GM12878 (cell line): ENCODE measurements at regions not wholly inside any gene's neighbourhood (a gene's known extent, or its start where the extent isn't known, plus 50 kb on each side); places are given as distances from the start of the nearest gene placed in this dataset.

Source experiments
- ATAC-seq: fragments of 200-7000 bp; cut with Tn5 transposase; 3 replicates; pipeline ENCODE4 v1.9.1; 2020; ENCODE audit warnings: mild to moderate bottlenecking, moderate library complexity
- BruUV-seq: library from RNA; stranded (reverse); fragments of 400-500 nt; replicated peaks from 2 replicates; lab custom pipeline; 2021; lab: Mats Ljungman, UMichigan
- CTCF ChIA-PET: fragments of 300-600 bp; sonication (Branson Sonifier 250); formaldehyde crosslinking; extraction: SDS; loops from one replicate; lab custom pipeline; 2021; ENCODE audit warnings: inconsistent platforms; lab: Yijun Ruan, JAX
- POLR2A ChIA-PET: fragments of 350-600 bp; formaldehyde crosslinking; extraction: SDS; loops from one replicate; lab custom pipeline; 2021; ENCODE audit warnings: inconsistent platforms; lab: Charles Lee
- RAD21 ChIA-PET: fragments of 300-600 bp; sonication (Branson Sonifier 250); formaldehyde crosslinking; loops from one replicate; lab custom pipeline; 2023; ENCODE audit warnings: antibody characterized with exemption; ENCODE audit not compliant: unreplicated experiment; lab: Charles Lee
- SMC1A ChIA-PET: fragments of 300-600 bp; sonication (Branson Sonifier 250); formaldehyde crosslinking; loops from one replicate; lab custom pipeline; 2023; ENCODE audit not compliant: unreplicated experiment, uncharacterized antibody; lab: Charles Lee
- DNase-seq: peaks from one replicate; pipeline ENCODE4 v3.0.0-alpha.2; 2011; ENCODE audit warnings: low read depth, low spot score
- FAIRE-seq: peaks from 3 replicates; lab custom pipeline; 2011; peaks lifted over from hg19 to GRCh38; lab: Jason Lieb, UNC
- H2AFZ ChIP-seq: 2 replicates; pipeline ENCODE4 v1.6.0; 2011; ENCODE audit warnings: low read depth, low read length, control low read depth; ENCODE audit not compliant: control insufficient read depth
- H3K27ac ChIP-seq: 2 replicates; pipeline ENCODE4 v1.5.1; 2011; ENCODE audit warnings: control low read depth; ENCODE audit not compliant: control insufficient read depth, insufficient read depth
- H3K27me3 ChIP-seq, 2 experiments: replicated peaks in 1 of 2; 2 replicates each; pipeline versions ENCODE4 v1.6.0 to v1.6.1; 2011; ENCODE audit warnings: low read length in 1 of 2; ENCODE audit not compliant: control insufficient read depth in 2 of 2, insufficient read depth in 2 of 2
- H3K36me3 ChIP-seq, 2 experiments: 2 replicates each; pipeline ENCODE4 v1.5.1; 2011; ENCODE audit warnings: low read length in 1 of 2; ENCODE audit not compliant: control insufficient read depth in 2 of 2, insufficient read depth in 2 of 2
- H3K4me1 ChIP-seq: 2 replicates; pipeline ENCODE4 v1.6.1; 2011; ENCODE audit warnings: mild to moderate bottlenecking, low read length, moderate library complexity, mixed read lengths; ENCODE audit not compliant: control insufficient read depth, insufficient read depth
- H3K4me2 ChIP-seq: 2 replicates; pipeline ENCODE4 v1.6.0; 2011; ENCODE audit warnings: control low read depth; ENCODE audit not compliant: control insufficient read depth, insufficient read depth
- H3K4me3 ChIP-seq: fragments of 200-600 bp; sonication (generic); 2 replicates; pipeline ENCODE4 v1.5.1; 2016
- H3K79me2 ChIP-seq: 2 replicates; pipeline ENCODE4 v1.6.0; 2011; ENCODE audit warnings: low read length; ENCODE audit not compliant: control insufficient read depth, insufficient read depth
- H3K9ac ChIP-seq: 2 replicates; pipeline ENCODE4 v1.8.0; 2011; ENCODE audit warnings: low read length, control low read depth, mixed read lengths; ENCODE audit not compliant: control insufficient read depth, insufficient read depth
- H3K9me3 ChIP-seq: replicated peaks from 3 replicates; pipeline ENCODE4 v1.5.1; 2011; ENCODE audit warnings: mild to moderate bottlenecking, low read length; ENCODE audit not compliant: control insufficient read depth, insufficient read depth
- H4K20me1 ChIP-seq: 2 replicates; pipeline ENCODE4 v1.6.0; 2011; ENCODE audit not compliant: control insufficient read depth, insufficient read depth
- ASH2L ChIP-seq: fragments of 300-600, 200-600 bp; sonication (generic); IDR thresholded peaks from 2 replicates; pipeline ENCODE4 v1.6.1; 2017; ENCODE audit warnings: low read depth, mild to moderate bottlenecking, borderline replicate concordance
- CBX3 ChIP-seq: fragments of 200-600 bp; sonication (generic); IDR thresholded peaks from 2 replicates; pipeline ENCODE4 v1.6.1; 2016; ENCODE audit warnings: low read depth, borderline replicate concordance
- CTCF ChIP-seq, 3 experiments: IDR thresholded peaks in 2 of 3; conservative IDR thresholded peaks in 1 of 3; 2 replicates each; pipeline ENCODE4 v1.5.1; 2011; ENCODE audit warnings: low read depth in 3 of 3, low read length in 3 of 3, mild to moderate bottlenecking in 3 of 3, control low read depth in 2 of 3, moderate library complexity in 2 of 3, inconsistent platforms in 1 of 3, mixed read lengths in 1 of 3; ENCODE audit not compliant: control insufficient read depth in 2 of 3, insufficient read depth in 1 of 3; ENCODE audit errors: extremely low read depth in 1 of 3
- IRF3 ChIP-seq: fragments of 450-650 bp; IDR thresholded peaks from 2 replicates; pipeline ENCODE4 v1.6.1; 2014; ENCODE audit warnings: mild to moderate bottlenecking
- KAT2A ChIP-seq: conservative IDR thresholded peaks from 2 replicates; pipeline ENCODE4 v1.6.1; 2011; ENCODE audit warnings: low read depth, low read length; ENCODE audit not compliant: control insufficient read depth
- TBL1XR1 ChIP-seq: IDR thresholded peaks from 2 replicates; pipeline ENCODE4 v1.6.1; 2012; ENCODE audit warnings: low read depth, low read length, improper control_type of control experiment
- ZNF217 ChIP-seq: fragments of 450-650 bp; IDR thresholded peaks from 2 replicates; pipeline ENCODE4 v1.6.1; 2017; ENCODE audit warnings: antibody characterized with exemption, mild to moderate bottlenecking
- WGBS: methylation state at CpG from one replicate; pipeline ENCODE4 v1.1.6; 2016; ENCODE audit warnings: low lambda C conversion rate; ENCODE audit not compliant: insufficient replicate concordance, insufficient coverage; ENCODE audit errors: missing lambda C conversion rate; 5-methylcytosine and 5-hydroxymethylcytosine counted together
- in situ Hi-C: fragments of 300-500 bp; cut with MboI; formaldehyde crosslinking; loops from 9 replicates; pipeline ENCODE4 v1.14.3; 2018; ENCODE audit warnings: mixed read lengths
- intact Hi-C: fragments of 100-400 bp; cut with micrococcal nuclease; formaldehyde crosslinking; loops from one replicate; pipeline ENCODE4 v1.14.2; 2022; ENCODE audit not compliant: unreplicated experiment

GRCh38 chr2:12041236-12041635, 294.8 kb downstream of the LPIN1 start (continued):
- TF ChIP-seq ASH2L (no peak), TBL1XR1 (no peak), ZNF217 (no peak), CBX3 (no peak), CTCF (IDR thresholded peaks at IDR 0.05 in 2 of 3, conservative IDR thresholded peaks at IDR 0.05 in 1 of 3; ENCODE audit: control insufficient read depth in 2 of 3, extremely low read depth in 1 of 3, insufficient read depth in 1 of 3, low read depth in 3 of 3, low read length in 3 of 3) (no peak)
- TF ChIP-seq, all 136 proteins: peak for 0

- H4K20me1 ChIP-seq: no peaks in the 10 kb centered on the region
- CTCF ChIA-PET: interaction anchor here (1.1 to 6.1 kb wide), 7 partner anchors 9 to 179 kb away, joined by 3 to 47 read pairs (median 8); no protein-coding TSS in a partner anchor
- POLR2A ChIA-PET: interaction anchor here (0.5 to 2.0 kb wide), 5 partner anchors 9 to 383 kb away, joined by 3 to 5 read pairs (median 4); no protein-coding TSS in a partner anchor
- no peak overlapping the region for H3K27ac ChIP-seq
- H2AFZ ChIP-seq: no peak overlapping the region
- 47% methylated on average over 2 of the region's 2 CpGs for WGBS
- H3K9ac ChIP-seq: no peak overlapping the region
- peaks cover 3% of the 10 kb centered on the region; the same call in 2 of the 3 replicates for H3K9me3 ChIP-seq
- SMC1A ChIA-PET: interaction anchor here (1.1 to 5.2 kb wide), 10 partner anchors 9 to 178 kb away, joined by 3 to 92 read pairs (median 7); no protein-coding TSS in a partner anchor
- DNase-seq (no peak), FAIRE-seq (no peak), ATAC-seq (no peak)
- in situ Hi-C loops (no loop called here), intact Hi-C loops (loop anchor here (10.0 kb wide), 1 partner anchor 682 kb away; no protein-coding TSS in a partner anchor)
- H3K4me2 ChIP-seq: no peak overlapping the region
- RAD21 ChIA-PET: interaction anchor here (0.6 to 5.4 kb wide), 12 partner anchors 8 to 466 kb away, joined by 3 to 27 read pairs (median 4); no protein-coding TSS in a partner anchor
- peaks cover 37% of the 10 kb centered on the region for H3K4me1 ChIP-seq
- no peak overlapping the region for H3K4me3 ChIP-seq
- H3K79me2 ChIP-seq: no peaks in the 10 kb centered on the region; the same call in 1 of the 2 replicates
- TF ChIP-seq KAT2A (no peak), IRF3 (no peak)
- H3K36me3 ChIP-seq: no peaks in the 10 kb centered on the region; a peak in 2 of 4 replicates
- no TSS peak for BruUV-seq
- H3K27me3 ChIP-seq: no peaks in the 10 kb centered on the region
Measured at GRCh38 chr2:12043131-12043530, 296.7 kb downstream of the LPIN1 start.
